Cardiac septum (tissue), 1 donor: ENCODE measurements at regions not wholly inside any gene's neighbourhood (a gene's known extent, or its start where the extent isn't known, plus 50 kb on each side); places are given as distances from the start of the nearest gene placed in this dataset.
A peak's percentile ranks its signal among the peaks of the same experiment; 100 is the strongest.
"Not testable (repeated sequence)": the region's sequence is repeated elsewhere in the genome, so short reads cannot be mapped to it uniquely, and the experiment has no call there.

Experiments used
- DNase-seq: peaks from one replicate; pipeline ENCODE4 v3.0.0-alpha.2; 2020; ENCODE audit warnings: low spot score
- intact Hi-C: fragments of 100-400 bp; cut with DNase I; formaldehyde crosslinking; loops from one replicate; pipeline ENCODE4 v1.14.0; 2022
- donor health status: DM: no; HTN: no; CAD: no.

DNA sequence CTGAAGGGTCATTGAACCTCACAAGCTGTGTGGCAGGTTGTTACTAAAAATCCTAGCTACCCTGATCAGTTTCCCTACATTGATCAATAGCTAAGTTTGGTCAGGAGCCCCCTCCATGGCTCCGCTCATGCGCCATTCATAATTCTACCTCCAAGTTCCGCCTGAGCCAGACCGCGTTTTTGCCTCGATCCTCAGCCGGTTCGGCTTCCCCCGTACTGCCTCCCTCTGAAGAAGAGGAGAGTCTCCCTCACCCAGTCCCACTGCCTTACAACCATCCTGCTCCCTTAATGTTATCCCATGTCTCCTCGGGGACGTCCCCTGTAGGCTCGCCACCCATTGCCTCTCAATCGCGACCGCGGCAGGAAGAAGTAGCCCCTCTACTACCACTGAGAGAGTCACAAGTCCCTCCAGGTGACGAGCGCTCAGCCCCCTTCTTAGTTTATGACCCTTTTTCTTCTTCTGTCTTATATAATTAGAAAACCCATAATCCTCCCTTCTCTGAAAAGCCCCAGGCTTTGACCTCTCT, 158.2 kb downstream of the DEFB131A start:
- DNase-seq, result no peak
- intact Hi-C loops, result no loop called here

DNA sequence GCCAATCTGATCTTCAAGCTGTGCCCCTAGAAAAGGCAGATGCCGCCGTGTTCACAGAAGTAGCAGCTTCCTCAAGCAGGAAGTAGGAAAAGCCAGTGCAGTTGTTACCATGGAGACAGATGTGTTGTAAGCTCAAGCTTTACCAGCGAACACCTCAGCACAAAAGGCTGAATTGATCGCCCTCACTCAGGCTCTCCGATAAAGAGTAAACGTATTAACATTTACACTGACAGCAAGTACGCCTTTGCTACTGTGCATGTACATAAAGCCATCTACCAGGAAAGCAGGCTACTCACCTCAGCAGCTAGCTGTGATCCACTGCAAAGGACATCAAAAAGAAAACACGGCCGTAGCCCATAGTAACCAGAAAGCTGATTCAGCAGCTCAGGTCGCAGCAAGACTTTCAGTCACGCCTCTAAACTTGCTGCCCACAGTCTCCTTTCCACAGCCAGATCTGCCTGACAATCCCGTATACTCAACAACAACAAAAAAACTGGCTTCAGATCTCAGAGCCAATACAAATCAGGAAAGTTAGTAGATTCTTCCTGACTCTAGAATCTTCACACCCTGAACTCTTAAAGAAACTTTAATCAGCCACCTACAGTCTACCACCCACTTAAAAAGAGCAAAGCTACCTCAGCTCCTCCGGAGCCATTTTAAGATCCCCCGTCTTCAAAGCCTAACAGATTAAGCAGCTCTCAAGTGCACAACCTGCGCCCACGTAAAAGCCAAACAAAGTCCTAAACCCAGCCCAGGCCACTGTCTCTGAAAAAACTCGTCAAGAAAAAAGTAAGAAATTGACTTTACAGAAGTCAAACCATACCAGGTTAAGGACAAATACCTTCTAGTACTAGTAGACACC, 160.0 kb downstream of the DEFB131A start:
- DNase-seq, intact Hi-C loops: not testable (repeated sequence)

DNA sequence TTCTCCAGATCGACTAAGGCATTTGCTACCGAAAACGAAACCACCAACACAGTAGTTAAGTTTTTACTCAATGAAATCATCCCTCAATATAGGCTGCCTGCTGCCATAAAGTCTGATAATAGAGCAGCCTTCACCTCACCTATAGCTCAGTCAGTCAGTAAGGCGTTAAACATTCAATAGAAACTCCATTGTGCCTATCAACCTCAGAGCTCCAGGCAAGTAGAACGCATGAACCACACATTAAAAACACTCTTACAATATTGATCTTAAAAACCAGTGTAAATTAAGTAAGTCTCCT, 160.6 kb downstream of the DEFB131A start:
- DNase-seq, intact Hi-C loops: not testable (repeated sequence)

- no peak for DNase-seq
- intact Hi-C loops, result no loop called here
These were observed 164.1 kb downstream of the DEFB131A start for GRCh38 chr4:9608300-9608699.

DNA sequence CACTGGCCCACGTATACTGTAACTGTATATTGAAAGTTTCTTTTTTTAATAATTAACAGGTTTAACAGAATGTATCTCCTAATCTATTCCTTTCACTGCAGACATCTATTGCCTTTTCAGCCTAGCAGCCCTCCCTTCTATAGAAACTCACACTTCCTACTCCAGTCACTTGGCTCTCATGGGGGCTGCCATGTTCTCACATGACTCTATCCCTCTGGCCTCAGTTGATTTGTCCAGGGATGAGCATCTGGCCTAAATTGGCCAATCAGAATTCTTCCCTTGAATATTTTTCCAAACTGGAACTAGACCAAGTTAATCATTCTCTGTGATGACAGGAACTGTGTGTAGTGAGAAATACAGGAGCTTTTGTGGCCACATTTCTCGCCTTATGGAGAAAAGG, 166.1 kb downstream of the DEFB131A start:
- intact Hi-C loops, result not testable (repeated sequence)

DNA sequence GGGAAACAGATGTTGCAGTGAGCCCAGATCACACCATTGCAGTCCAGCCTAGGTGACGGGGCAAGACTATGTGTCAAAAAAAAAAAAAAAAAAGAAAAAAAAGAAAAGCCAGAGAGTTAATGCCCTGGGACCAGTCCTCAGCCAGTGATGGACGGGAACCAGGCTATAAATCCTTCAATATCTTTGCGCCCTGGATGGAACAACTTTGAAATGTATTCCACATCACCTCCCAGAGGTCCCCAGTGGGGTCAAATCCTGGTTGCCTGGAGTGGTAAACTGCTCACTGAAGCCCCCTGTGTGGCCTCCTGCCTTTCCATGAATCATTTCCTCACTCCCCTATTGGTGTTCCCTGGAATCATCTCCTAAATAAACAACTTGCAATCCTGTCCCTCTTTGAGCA, 166.9 kb downstream of the DEFB131A start:
- intact Hi-C loops, result no loop called here
- no peak for DNase-seq

More for the DNA sequence above, 166.1 kb downstream of the DEFB131A start:
- not testable (repeated sequence) for DNase-seq

DNA sequence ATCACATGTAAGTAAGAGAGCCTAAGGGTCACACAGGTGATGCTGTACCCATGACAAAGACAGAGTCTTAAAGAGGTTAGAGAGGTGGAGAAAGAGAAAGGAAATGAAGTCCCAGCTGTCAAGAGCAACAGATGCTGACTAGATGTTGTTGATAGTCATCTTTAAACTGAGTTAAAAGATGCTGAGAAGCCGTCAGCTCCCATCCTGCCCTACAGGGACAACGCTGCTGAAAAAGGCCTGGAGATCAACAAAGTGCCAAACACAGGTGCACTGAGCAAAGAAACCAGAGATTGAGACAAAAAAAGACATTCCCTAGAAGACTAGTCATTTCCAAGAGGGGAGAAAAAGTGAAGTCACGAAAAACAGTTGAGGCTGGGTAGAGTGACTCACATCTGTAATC, 145.0 kb upstream of the DRD5 start:
- intact Hi-C loops, DNase-seq: not testable (repeated sequence)

DNA sequence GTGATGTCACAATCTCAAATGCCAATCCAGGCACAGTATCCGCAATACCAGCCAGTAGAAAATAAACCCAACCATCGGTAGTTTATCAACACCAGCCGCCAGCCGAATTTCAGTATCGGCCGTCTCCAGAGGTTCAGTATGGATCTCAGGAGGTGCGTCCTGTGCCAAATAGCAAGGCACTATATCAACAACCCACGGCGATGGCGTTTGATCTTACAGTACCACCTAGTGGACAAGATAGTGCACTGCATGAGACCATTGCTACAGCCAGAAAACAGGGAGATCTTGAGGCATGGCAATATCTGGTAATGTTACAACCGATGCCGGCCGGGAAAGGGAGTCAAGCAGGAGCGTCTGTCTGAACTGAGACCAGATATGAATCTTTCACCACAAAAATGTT, 121.8 kb upstream of the DRD5 start:
- intact Hi-C loops, result loop anchor here (5.0 kb wide), 1 partner anchor 127 kb away; no protein-coding TSS in a partner anchor
- not testable (repeated sequence) for DNase-seq

DNA sequence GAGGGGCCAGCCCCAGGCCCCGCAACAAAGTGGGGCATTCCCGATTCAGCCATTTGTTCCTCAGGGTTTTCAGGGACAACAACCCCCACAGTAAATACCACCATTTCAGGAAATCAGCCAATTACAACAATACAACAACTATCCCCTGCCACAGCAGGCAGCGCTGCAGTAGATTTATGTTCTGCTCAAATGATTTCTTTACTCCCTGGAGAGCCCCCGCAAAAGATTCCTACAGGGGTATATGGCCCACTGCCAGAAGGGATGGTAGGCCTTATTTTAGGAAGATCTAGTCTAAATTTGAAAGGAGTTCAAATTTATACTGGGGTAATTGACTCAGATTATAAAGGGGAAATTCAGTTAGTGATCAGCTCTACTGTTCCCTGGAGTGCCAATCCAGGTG, 120.5 kb upstream of the DRD5 start:
- DNase-seq, intact Hi-C loops: not testable (repeated sequence)

- intact Hi-C loops, DNase-seq: not testable (repeated sequence)
These were observed 110.7 kb upstream of the DRD5 start for GRCh38 chr4:9670725-9671124.

GRCh38 chr4:9677357-9677756, 104.1 kb upstream of the DRD5 start:
- intact Hi-C loops, DNase-seq: not testable (repeated sequence)

- intact Hi-C loops, result no loop called here
- no peak for DNase-seq
These were observed 101.5 kb upstream of the DRD5 start for GRCh38 chr4:9679704-9680478.

DNA sequence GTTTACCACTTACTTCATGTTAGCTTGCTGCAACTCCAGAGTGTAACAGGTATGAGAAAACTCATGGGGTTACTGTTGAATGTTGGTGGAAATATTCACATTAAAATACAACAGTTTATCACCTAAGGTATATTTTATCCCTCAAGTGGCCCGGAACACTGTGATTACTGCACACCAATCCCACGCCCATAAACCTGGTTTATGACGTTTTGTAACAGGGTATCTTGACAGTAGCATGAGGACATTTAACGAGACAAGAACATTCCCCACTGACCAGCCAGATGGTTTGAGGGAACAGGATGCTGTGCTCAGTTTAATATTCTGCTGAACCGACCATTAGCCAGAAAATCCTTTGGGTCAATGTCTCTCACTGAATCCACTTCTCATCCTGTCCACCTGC, 98.3 kb upstream of the DRD5 start:
- intact Hi-C loops, DNase-seq: not testable (repeated sequence)

DNA sequence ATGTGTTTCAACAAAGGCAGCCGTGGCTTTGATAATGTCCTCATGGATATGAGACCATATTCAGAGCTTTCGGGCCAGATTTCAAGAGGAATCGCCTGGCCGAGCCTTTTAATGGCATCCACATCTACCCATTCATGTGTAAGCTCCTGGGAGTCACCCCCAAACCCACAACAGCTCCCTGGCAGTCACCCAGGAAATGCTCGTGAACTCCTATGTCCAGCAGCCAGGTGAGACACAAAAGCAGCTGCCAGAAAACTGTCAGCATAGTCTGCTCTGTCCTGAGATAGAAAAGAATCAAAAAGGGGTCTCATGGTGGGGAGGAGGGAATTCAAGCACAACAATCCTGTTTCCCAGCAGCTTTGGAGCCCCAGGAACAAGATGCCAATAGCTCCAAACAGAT, 96.4 kb upstream of the DRD5 start:
- DNase-seq, intact Hi-C loops: not testable (repeated sequence)

GRCh38 chr4:9685692-9686091, 95.7 kb upstream of the DRD5 start:
- no peak for DNase-seq
- intact Hi-C loops, result no loop called here

GRCh38 chr4:9690636-9691237, 90.7 kb upstream of the DRD5 start:
- DNase-seq, result not testable (repeated sequence)
- intact Hi-C loops, result loop anchor here (5.0 to 10.0 kb wide), 2 partner anchors 327 to 374 kb away; no protein-coding TSS in a partner anchor

DNA sequence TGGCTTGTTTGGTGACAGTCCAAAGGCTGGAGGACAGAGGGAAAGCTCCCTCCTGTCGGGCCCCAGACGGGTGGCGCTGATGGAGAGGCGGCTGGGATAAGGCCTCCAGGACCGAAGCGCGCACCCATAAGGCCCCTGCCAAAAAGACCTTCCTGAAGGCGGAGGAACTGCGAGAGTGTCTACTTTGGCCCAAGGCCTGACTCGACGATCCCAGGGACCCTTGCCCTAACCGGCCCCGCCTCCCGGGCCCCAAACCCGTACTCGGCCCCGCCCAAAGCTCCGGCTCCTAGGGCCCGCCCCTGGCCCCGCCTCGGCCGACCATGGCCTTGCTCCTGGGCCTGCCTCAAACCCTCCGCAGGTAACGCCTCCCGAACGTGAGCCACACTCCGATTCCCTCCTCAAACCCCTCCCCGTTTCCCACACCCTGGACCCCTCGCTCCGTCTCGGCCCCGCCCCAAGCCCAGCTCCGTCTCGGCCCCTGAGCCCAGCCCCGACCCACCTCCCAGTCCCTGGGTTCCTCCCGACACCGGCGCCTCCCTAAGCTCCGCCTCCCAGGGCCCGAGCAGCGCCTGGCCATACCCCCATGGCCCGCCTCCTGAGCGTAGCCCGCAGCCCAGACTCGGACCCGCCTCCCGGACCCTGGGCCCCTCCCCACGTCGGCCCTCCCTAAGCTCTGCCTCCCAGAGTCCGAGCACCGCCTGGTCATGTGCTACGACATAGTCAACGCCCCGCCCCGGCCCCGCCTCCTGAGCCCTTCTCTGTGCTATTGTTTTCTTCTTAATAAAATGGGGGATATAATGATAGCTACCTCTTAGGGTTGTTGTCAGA, 90.0 kb upstream of the DRD5 start:
- intact Hi-C loops, result loop anchor here (5.0 to 10.0 kb wide), 2 partner anchors 326 to 373 kb away; no protein-coding TSS in a partner anchor
- DNase-seq, result peak; percentile 97

DNA sequence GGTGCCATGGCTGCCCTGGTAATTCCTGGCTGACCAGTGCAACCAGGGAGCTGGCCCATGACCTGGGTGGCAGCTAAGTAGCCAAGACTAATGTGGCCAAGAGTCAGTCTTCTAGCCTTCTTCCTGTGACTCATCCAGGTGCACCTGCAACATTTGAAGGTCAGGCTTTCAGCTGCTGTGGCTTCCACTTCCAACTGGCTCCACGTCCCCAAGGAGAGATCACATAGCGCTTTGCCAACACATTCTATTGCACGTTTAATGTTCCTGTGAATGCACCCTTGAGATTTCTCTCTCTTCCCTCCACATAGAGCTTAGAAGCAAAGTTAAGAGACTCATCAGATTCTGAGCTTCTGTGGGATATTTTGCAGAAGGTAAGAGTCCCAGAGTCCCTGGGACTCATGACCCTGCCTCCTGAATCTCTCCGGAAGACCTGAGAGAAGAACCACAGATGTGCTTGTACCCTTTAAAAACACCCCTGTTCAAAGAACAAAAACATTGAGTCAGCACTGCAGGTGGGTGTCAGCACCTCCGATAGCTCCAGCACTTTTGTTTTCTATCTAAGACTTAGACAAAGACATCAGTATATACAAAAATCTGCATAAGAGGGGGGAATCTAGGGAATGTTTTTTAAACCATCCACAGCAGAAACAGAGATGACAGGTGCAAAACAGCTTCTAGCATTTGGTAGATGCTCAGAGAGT, 88.5 kb upstream of the DRD5 start:
- intact Hi-C loops, result loop anchor here (5.0 to 10.0 kb wide), 2 partner anchors 324 to 372 kb away; no protein-coding TSS in a partner anchor
- DNase-seq, result not testable (repeated sequence)
